Nucleus accumbens (tissue), 56 donors: ENCODE measurements at regions not wholly inside any gene's neighbourhood (a gene's known extent, or its start where the extent isn't known, plus 50 kb on each side); places are given as distances from the start of the nearest gene placed in this dataset.

Experiments used
- DNase-seq, 56 donors: peaks; one replicate each; lab custom pipeline; 2025; lab: John Stamatoyannopoulos, UW

GRCh38 chr4:96639932-96640331 is 800.0 kb downstream of the PDHA2 start:
- DNase-seq = no peak

DNA sequence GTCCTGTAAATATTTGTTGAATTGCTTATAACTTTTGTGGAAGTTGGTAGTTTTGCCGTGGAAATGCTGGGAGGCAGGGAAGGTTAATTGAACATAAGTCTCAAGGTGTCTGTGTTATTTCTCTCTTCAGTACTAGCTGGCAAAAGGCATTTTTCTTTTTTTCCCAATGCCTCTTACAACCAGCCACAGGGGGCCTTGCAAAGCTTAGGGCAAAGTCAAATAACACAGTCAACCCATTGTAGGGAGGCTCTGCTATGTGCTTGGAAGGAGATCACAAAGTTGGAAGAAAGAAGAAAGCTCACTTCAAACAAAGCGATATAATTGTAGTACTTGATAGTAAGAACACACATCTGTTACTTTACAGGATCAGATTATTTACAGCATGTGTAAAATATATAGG is 802.6 kb downstream of the PDHA2 start:
- DNase-seq = no peak

- no peak for DNase-seq
These were observed 806.3 kb downstream of the PDHA2 start for GRCh38 chr4:96646146-96646545.

DNA sequence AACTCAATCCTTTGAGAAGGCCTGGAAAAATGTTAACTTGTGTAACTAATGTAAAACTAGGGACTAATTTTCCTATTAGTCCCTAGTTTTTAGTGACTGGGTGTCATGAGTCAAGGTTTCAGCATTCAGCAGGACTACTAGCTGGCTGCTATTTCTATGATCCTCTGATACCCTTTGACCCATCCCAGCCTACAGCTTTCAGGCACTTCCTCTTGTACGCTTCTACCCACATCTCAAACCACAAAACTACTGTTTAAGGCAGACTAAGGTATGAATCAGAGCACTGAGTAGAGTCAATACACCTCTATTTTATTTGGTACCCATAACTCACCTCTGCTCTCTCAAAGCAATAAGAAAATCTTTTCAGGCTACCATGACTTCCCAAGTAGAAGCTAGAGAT is 809.6 kb downstream of the PDHA2 start:
- DNase-seq = no peak

DNA sequence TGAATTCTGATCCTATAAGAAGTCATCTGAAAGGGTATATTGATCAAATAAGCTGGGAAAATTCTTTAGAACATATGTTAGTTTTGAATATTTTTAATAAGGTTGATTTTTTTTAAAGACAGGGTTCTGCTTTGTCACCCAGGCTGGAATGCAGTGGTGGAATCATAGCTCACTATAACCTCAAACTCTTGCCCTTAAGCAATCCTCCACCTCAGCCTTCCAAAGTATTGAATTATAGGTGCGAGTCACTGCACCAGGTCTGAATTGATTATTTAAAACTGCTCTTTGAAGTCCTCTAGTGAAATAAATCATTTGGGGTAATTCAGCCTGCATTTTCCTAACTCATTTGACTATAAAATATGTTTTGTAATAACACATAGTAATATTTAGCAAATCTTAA is 812.3 kb downstream of the PDHA2 start:
- DNase-seq = no peak

- DNase-seq = no peak
These were observed 812.9 kb downstream of the PDHA2 start for GRCh38 chr4:96652821-96653220.

- DNase-seq = no peak
These were observed 814.2 kb downstream of the PDHA2 start for GRCh38 chr4:96654045-96654444.

- DNase-seq = no peak
These were observed 830.5 kb downstream of the PDHA2 start for GRCh38 chr4:96670381-96670780.

DNA sequence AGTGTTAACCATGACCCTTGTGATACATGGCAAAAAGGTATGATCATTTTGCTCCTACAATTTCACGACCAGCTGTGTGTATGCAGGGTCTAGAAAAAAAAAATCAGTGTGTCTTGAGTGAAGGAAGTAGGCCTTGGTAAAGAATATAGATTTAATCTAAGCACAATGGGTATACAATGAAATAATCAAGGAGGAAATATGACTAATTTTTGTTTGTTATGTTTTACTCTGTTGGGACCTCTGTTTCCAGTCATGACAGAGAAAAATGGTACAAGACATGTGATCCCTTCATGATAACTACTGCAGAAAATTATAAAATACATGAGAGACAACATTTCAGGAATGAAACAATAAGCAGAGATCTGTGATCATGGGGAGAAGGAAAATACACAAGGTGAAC is 835.5 kb downstream of the PDHA2 start:
- no peak for DNase-seq

DNA sequence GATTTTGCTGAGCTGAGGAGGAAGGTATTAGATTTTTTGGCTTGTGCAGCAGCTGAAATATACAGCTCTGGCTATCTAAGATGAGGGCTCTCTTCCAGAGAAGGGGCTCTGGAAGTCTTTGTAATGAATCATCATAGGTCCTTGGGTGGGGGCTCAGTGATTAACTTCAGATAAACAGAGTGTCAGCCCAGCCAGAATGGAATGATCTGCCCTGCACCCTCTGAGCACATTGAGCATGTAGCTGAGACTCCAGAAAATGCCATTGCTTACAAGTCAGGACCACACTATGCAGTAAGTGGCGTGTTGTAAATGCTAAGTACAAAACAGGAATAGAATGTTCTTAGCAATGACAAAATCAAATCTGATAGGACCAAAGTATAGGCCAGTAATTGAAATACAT is 836.0 kb downstream of the PDHA2 start:
- no peak for DNase-seq

DNA sequence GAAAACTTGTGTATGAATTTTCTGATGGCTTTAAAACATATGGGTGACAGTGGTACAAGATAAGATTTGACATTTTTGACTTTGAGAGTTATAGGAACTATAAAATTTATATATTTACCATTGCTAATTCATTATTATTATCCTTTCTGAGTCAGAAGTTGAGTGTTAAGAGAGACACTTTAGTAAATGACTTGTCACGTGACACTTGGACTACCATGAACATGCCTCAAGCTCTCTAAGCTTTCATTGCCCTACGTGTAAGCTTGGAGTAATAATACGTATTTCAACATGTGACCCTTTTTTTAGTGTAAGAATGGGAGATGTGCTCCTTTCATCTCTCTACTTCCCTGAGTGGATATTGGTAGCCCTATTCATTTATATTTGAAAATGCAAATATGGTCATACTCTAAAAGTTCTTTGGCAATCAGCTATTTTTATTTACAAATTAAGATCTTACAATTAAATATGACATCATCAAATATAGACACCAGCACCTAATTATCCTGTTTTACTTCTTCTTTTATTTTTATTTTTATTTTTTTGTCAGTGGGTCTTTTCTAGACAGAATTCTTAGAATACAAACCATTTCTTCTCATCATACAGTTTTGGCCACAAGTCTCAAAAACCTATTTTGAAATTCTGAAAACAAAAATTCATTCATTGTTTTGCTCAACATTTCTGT is 837.0 kb downstream of the PDHA2 start:
- no peak for DNase-seq

DNA sequence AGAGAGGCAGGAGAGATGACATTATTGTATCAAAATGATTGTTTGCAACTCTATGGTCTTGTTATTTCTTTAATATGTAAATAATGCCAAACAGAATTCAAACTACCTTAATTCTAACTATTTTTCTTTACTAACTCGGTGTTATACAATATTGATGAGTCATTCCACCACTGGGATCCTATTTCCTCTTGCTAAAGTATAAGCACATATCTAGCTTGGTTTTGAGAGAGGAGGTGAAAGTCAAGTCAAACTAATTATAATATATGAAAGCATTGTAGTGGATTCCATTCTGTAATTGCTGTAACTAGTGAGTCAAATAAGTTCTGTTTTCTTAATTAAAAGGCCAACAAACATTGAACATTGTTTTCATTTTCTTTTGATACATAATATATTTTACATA is 837.6 kb downstream of the PDHA2 start:
- DNase-seq = no peak

- DNase-seq = no peak
These were observed 841.3 kb downstream of the PDHA2 start for GRCh38 chr4:96681218-96681617.

DNA sequence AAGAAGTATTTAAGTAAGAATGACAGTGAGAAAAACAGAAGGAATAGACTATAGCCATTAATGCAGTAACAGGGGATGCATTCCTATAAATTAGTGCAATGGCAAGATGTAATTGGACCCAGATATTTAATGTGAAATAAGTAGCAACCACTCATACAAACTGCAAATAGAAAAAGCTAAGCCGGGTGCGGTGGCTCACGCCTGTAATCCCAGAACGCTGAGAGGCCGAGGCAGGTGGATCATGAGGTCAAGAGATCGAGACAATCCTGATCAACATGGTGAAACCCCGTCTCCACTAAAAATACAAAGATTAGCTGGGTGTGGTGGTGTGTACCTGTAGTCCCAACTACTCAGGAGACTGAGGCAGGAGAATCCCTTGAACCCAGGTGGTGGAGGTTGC is 845.8 kb downstream of the PDHA2 start:
- no peak for DNase-seq

- DNase-seq = no peak
These were observed 851.6 kb downstream of the PDHA2 start for GRCh38 chr4:96691521-96691920.

GRCh38 chr4:96698831-96699230 is 858.9 kb downstream of the PDHA2 start:
- no peak for DNase-seq

- no peak for DNase-seq
These were observed 863.4 kb downstream of the PDHA2 start for GRCh38 chr4:96703265-96703664.

DNA sequence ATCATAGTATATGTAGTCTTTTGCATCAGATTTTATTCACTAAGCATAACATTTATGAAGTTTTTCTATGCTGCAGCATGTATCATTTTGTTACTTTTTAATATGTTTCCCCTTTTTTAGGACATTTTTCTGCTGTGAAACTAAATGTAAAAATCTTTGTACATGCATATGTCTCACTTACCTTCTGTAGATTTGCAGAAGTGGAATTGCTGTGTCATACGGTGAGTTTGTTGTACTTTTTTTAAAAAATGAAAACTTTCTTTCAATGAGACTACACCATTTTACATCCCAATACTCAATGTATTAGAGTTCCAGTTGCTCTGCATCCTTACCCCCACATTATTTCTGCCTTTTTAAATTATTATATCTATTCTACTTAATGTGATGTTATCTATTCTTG is 868.9 kb downstream of the PDHA2 start:
- no peak for DNase-seq

GRCh38 chr4:96713271-96713850 is 873.5 kb downstream of the PDHA2 start:
- peak in 1 of 56 donors; percentile 1 for DNase-seq

DNA sequence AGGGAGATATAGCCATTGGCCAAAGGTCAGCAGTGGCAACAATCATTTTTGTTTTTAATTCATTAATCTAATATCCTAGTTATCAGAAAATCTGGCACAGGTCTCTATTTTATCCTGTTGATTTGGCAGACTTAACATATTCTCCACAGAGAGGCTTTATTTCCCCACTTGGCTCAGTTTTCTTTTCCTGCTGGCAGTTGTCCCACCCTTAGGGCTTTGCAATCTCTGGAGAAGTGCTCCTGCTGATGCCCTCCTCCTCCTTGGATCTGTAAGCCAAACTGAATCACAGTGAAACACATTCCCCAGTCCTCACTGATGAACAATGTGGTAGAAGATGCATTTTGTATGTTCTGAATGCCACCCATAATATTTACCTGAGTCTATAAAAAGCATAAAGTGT is 889.7 kb downstream of the PDHA2 start:
- no peak for DNase-seq

- no peak for DNase-seq
These were observed 890.5 kb downstream of the PDHA2 start for GRCh38 chr4:96730432-96730831.

DNA sequence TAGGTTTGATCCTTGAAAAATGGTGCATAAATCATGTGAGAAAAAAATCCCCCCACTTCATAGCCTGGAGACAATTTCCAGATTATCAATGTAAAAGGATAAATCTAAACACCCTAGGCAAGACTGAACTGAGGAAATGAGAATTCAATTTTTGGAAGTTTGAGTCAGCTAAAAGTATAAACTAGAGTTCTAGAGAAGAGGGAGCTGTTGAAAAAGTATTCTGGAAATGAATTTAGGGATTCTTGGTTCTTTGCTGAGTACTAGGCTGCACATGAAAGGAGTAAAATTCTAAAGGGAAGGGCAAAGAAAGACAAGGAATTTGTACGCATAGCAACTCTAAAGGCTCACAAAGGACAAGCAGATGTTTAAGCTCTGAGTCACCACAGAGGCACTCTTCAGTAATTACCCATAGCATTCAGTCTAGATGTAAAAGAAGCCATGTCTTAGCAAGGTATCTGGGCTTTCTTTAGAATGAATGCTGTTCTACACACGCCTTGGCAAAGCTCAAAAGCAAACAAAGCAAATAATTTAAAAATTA is 896.5 kb downstream of the PDHA2 start:
- no peak for DNase-seq

- DNase-seq = no peak
These were observed 899.2 kb downstream of the PDHA2 start for GRCh38 chr4:96739101-96739500.
